OCI-LY7 (cell line): ENCODE measurements at regions not wholly inside any gene's neighbourhood (a gene's known extent, or its start where the extent isn't known, plus 50 kb on each side); places are given as distances from the start of the nearest gene placed in this dataset.

Experiments used
- BruUV-seq: library from RNA; stranded (reverse); fragments of 400-500 nt; replicated peaks from 2 replicates; lab custom pipeline; 2021; lab: Mats Ljungman, UMichigan
- CTCF ChIA-PET: fragments of 300-600 bp; sonication (Branson Sonifier 250); formaldehyde crosslinking; loops from one replicate; lab custom pipeline; 2022; ENCODE audit warnings: antibody characterized with exemption; ENCODE audit not compliant: unreplicated experiment; lab: Charles Lee
- POLR2A ChIA-PET: fragments of 300-600 bp; sonication (Branson Sonifier 250); formaldehyde crosslinking; loops from one replicate; lab custom pipeline; 2022; ENCODE audit warnings: antibody characterized with exemption; lab: Charles Lee
- DNase-seq: peaks from one replicate; pipeline ENCODE4 v3.0.0-alpha.2; 2015; ENCODE audit warnings: low spot score
- H2AFZ ChIP-seq: fragments of 200-600 bp; sonication (generic), shearing (Covaris generic); 2 replicates; pipeline ENCODE4 v1.6.1; 2014; ENCODE audit warnings: mild to moderate bottlenecking, antibody characterized with exemption, low read length, moderate library complexity
- H3K27ac ChIP-seq: fragments of 200-600 bp; sonication (generic); 2 replicates; pipeline ENCODE4 v1.5.1; 2014; ENCODE audit warnings: mixed run types, low read depth, mild to moderate bottlenecking, moderate library complexity, low read length, inconsistent platforms; ENCODE audit not compliant: poor library complexity, severe bottlenecking
- H3K36me3 ChIP-seq: fragments of 200-600 bp; sonication (generic); 2 replicates; pipeline ENCODE4 v1.6.1; 2014; ENCODE audit warnings: mild to moderate bottlenecking, antibody characterized with exemption, low read length, moderate library complexity, mixed read lengths; ENCODE audit not compliant: insufficient read depth
- H3K4me1 ChIP-seq: fragments of 200-600 bp; sonication (generic); 2 replicates; pipeline ENCODE4 v1.5.1; 2014; ENCODE audit warnings: mild to moderate bottlenecking, low read length; ENCODE audit not compliant: insufficient read depth, poor library complexity, severe bottlenecking
- H3K4me2 ChIP-seq: fragments of 200-600 bp; sonication (generic); 2 replicates; pipeline ENCODE4 v1.6.1; 2014; ENCODE audit warnings: mild to moderate bottlenecking, low read length
- H3K4me3 ChIP-seq: fragments of 200-600 bp; sonication (generic); 2 replicates; pipeline ENCODE4 v1.5.1; 2014; ENCODE audit warnings: mild to moderate bottlenecking, low read depth, low read length; ENCODE audit not compliant: poor library complexity, severe bottlenecking
- H3K79me2 ChIP-seq: fragments of 200-600 bp; sonication (generic); 2 replicates; pipeline ENCODE4 v1.6.1; 2016; ENCODE audit warnings: low read depth, mild to moderate bottlenecking, low read length, moderate library complexity, mixed read lengths; ENCODE audit not compliant: insufficient read depth
- H3K9me2 ChIP-seq: fragments of 200-600 bp; sonication (generic); 2 replicates; pipeline ENCODE4 v1.6.1; 2016; ENCODE audit warnings: mild to moderate bottlenecking, low read length, mixed read lengths; ENCODE audit not compliant: insufficient read depth
- H3K9me3 ChIP-seq: fragments of 200-600 bp; sonication (generic); 2 replicates; pipeline ENCODE4 v1.6.1; 2014; ENCODE audit warnings: mild to moderate bottlenecking, mixed run types, low read length, mixed read lengths
- H4K20me1 ChIP-seq: fragments of 200-600 bp; sonication (generic); 2 replicates; pipeline ENCODE4 v1.6.1; 2014; ENCODE audit warnings: mild to moderate bottlenecking, antibody characterized with exemption, low read length, moderate library complexity, mixed read lengths; ENCODE audit not compliant: insufficient read depth
- CTCF ChIP-seq: fragments of 200-600 bp; sonication (generic); conservative IDR thresholded peaks from 2 replicates; pipeline ENCODE4 v1.5.1; 2014; ENCODE audit warnings: mild to moderate bottlenecking, antibody characterized with exemption, low read length, moderate library complexity, mixed read lengths
- EZH2phosphoT487 ChIP-seq: fragments of 200-600 bp; sonication (generic); IDR thresholded peaks from 2 replicates; pipeline ENCODE4 v1.6.1; 2018; ENCODE audit warnings: low read depth, borderline replicate concordance, mild to moderate bottlenecking, mixed run types, antibody characterized with exemption, low read length, moderate library complexity, mixed read lengths
- intact Hi-C: fragments of 100-400 bp; cut with micrococcal nuclease; formaldehyde crosslinking; loops from one replicate; pipeline ENCODE4 v1.10.0; 2022; ENCODE audit not compliant: unreplicated experiment

- TF ChIP-seq EZH2phosphoT487: no peak
- TF ChIP-seq CTCF: no peak
- Histone ChIP-seq H2AFZ (no peak overlapping the region), H3K27ac (no peak overlapping the region), H4K20me1 (no peaks in the 10 kb centered on the region), H3K79me2 (no peaks in the 10 kb centered on the region), H3K4me3 (no peak overlapping the region), H3K4me1 (no peaks in the 10 kb centered on the region), H3K9me2 (no peaks in the 10 kb centered on the region), H3K36me3 (no peaks in the 10 kb centered on the region), H3K9me3 (no peaks in the 10 kb centered on the region), H3K4me2 (no peak overlapping the region)
- intact Hi-C loops: no loop called here
- DNase-seq: no peak
- BruUV-seq: no TSS peak
- ChIA-PET POLR2A (no interaction called here), CTCF (no interaction called here)
Measured at GRCh38 chr6:28587746-28588075, 62.0 kb downstream of the GPX5 start.

- no peaks in the 10 kb centered on the region for H3K79me2 ChIP-seq
- H3K4me3 ChIP-seq: no peak overlapping the region
- no peak overlapping the region for H3K4me2 ChIP-seq
- H3K27ac ChIP-seq: no peak overlapping the region
- no peaks in the 10 kb centered on the region for H3K9me3 ChIP-seq
- H3K9me2 ChIP-seq: no peaks in the 10 kb centered on the region
- H2AFZ ChIP-seq: no peak overlapping the region
- TF ChIP-seq CTCF: no peak
- TF ChIP-seq EZH2phosphoT487: no peak
- CTCF ChIA-PET: no interaction called here
- no peaks in the 10 kb centered on the region for H3K4me1 ChIP-seq
- no peaks in the 10 kb centered on the region for H3K36me3 ChIP-seq
- BruUV-seq: no TSS peak
- DNase-seq: no peak
- POLR2A ChIA-PET: interaction anchor here (0.7 kb wide), 1 partner anchor 60 kb away, joined by 3 read pairs; no protein-coding TSS in a partner anchor
- no peaks in the 10 kb centered on the region for H4K20me1 ChIP-seq
- intact Hi-C loops: no loop called here
Measured at GRCh38 chr6:28588666-28589065, 63.0 kb downstream of the GPX5 start.

- Histone ChIP-seq H4K20me1 (no peaks in the 10 kb centered on the region), H3K27ac (no peak overlapping the region), H3K4me1 (no peaks in the 10 kb centered on the region), H2AFZ (no peak overlapping the region), H3K4me2 (no peak overlapping the region), H3K4me3 (no peak overlapping the region), H3K79me2 (no peaks in the 10 kb centered on the region), H3K36me3 (no peaks in the 10 kb centered on the region), H3K9me3 (no peaks in the 10 kb centered on the region), H3K9me2 (no peaks in the 10 kb centered on the region)
- POLR2A ChIA-PET: interaction anchor here (0.7 kb wide), 2 partner anchors 59 to 569 kb away, joined by 3 to 4 read pairs; no protein-coding TSS in a partner anchor
- intact Hi-C loops: no loop called here
- CTCF ChIA-PET: no interaction called here
- peak; percentile 8 for DNase-seq
- TF ChIP-seq EZH2phosphoT487 (no peak), CTCF (no peak)
- BruUV-seq: no TSS peak
Measured at GRCh38 chr6:28589234-28589956, 63.7 kb downstream of the GPX5 start.
